Stimulated activated CD8-positive, alpha-beta memory T cell treated with anti-CD3 and anti-CD28 coated beads, Interleukin-7, amount 100 ng/mL, for 24 hours (primary cell): ENCODE measurements at regions not wholly inside any gene's neighbourhood (a gene's known extent, or its start where the extent isn't known, plus 50 kb on each side); places are given as distances from the start of the nearest gene placed in this dataset.

Source experiments
- DNase-seq: peaks from one replicate; pipeline ENCODE4 v3.0.0-alpha.2; 2020; ENCODE audit warnings: low read depth

DNA sequence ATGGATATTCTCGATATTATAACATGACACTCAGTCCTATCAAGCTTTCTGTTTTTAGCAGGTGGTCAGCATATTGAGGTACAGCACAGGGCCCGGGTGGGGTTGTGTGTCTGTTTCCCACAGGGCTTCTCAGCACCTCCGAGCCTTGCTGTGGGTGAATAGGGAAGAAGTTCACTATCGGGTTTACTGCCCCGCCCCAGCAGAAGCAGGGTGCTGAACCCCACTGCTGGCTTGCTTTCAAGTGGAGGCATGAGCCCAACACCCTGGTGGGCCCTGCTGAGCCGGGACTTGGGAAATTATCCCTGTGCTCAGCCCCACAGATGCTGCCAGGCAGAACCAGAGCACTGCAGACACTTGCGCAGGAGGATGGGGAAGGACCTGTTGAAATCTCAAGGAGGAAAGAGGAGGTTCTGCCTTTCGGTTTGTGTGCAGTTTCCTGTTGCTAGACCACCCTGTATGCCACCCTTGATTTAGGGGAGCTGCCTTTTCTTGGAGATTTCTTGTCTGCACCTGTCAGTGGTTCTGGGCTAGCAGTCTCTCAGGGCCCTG is 270.3 kb upstream of the SALL3 start:
- DNase-seq = no peak

DNA sequence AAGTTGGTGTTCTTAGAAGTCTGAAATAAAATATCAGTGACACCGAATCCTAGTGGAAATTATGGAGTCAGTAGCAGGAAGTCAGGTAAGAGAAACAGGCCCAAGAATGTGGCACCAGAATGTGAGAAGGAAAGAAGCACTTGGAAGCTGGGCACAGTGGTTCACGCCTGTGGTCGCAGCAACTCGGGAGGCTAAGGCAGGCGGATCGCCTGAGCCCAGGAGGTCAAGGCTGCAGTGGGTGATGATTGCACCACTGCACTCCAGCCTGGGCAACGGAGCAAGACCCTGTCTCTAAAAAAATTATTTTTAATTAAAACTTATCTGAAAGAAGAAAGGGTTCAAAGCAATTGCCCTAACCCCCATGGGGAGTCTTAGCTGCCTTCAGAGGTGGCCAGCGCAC is 268.3 kb upstream of the SALL3 start:
- DNase-seq = no peak

DNA sequence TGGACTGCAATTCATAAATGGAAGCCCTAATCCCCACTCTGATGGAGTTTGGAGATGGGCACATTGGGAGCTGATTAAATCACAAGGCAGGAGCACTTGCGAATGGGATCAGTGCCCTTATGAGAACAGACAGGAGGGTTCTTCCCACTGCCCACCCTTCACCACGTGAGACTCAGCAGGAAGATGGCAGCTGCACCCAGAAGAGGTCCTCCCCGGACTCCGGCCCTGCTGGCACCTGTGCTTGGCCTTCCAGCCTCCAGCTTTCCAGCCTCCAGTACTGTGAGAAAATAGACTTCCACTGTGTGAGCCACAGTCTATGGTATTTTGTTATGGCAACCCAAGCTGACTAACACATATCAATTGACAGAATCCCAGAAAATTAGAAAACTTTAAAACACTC is 267.6 kb upstream of the SALL3 start:
- no peak for DNase-seq

DNA sequence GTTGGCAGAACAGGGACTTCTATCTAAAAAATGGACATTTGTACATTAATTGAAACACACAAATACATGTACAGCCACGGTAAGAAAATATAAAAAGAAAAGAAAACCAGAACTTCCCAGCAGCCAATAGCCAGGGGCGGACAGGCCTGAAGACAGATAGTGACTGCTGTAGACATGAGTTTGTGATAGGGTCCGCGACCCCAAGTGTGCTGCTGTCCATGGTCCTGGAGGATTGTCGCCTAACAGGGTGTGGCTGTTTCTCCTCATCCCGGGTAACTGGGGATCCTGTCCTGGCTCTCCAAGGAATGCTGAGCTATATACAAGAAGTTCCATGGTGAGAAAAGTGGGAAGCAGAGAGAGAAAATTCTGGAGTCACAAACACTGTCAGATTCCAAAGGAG is 266.5 kb upstream of the SALL3 start:
- DNase-seq = no peak

DNA sequence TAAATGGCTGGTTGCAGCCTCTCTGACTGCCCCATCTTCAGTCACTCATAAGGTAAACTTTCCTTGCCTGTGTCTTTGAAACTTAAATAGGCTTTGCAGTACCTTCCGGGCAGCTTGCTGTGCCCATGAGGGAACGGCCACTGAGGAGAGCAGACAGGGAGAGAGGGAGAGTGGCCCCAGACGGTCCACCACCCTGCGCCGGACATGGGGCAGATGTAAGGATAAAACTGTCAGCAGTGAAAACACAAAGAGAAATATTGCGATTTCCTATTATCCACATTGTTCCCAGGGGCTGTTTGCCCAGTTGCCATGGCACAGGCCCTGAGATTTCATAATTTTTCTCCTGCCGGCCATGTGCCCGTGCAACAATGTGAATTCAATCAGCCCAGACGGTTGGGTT is 265.9 kb upstream of the SALL3 start:
- DNase-seq = no peak

DNA sequence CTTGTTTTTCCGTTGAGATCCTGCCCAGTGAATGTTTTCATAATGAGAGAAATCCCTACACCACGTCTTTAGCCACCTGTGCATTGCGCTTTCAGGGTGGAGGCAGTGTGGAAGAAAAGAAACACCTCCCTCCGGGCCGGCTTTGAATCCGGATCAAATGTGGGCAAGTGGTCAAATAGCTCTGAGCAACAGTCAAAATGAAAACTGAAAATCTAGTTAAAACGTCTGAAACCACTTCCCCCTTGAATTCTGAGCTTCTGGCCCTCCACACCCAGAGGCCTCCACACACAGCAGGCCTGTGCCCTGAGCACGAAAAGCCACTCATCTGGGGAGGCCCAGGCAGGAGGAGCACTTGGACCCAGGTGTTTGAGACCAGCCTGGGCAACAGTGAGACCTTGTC is 263.6 kb upstream of the SALL3 start:
- no peak for DNase-seq

DNA sequence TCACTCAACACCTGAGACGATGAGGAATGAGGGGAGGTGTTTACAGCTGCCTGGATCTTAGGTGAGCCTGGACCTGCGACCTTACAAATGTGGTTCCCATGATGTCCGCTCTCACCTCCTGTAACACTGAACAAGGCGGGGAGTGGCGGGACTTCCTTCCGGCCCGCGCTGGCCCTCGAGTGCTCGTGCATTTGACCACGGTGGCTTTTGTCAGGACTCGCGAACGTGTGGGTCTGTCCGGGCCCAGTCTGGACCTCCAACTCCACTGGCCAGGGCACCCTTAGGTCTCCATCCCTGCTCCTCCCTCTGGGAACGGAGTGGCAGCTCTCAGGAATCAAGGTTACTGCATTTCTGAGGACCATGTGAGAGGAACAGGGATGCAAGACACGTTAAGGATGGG is 263.0 kb upstream of the SALL3 start:
- DNase-seq = no peak

DNA sequence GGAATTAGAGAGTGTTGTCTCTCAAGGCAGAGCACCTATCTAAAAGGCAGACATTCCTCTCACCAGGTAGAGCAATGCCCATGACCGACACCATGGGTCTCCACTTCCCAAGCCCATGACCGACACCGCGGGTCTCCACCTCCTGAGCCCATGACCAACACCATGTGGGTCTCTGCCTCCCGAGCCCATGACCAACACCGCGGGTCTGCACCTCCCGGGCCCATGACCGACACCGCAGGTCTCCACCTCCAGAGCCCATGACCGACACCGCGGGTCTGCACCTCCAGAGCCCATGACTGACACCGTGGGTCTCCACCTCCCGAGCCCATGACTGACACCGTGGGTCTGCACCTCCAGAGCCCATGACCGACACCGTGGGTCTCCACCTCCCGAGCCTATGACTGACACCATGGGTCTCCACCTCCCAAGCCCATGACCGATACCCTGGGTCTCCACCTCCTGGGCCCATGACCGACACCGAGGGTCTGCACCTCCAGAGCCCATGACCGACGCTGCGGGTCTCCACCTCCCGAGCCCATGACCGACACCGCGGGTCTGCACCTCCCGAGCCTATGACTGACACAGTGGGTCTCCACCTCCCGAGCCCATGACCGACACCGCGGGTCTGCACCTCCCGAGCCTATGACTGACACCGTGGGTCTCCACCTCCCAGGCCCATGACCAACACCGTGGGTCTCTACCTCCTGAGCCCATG is 262.4 kb upstream of the SALL3 start:
- no peak for DNase-seq

DNA sequence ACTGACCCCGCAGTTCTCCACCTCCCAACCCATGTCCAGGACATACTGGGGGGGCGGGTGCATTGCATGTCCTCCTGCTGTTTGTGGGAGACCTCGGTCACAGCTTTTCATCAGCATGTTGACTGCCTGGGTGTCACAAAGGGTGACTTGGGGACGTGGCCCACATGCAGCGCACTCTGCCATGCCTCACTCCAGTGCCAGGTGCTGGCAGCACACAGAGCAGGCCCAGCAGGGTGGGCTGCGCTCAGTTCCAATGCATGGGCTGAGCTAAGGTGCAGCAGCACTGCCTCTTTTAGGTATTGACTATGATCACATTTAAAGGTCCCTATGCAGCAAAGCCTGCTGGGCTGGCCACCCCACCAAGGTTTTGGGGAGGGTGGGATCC is 261.9 kb upstream of the SALL3 start:
- DNase-seq = no peak

DNA sequence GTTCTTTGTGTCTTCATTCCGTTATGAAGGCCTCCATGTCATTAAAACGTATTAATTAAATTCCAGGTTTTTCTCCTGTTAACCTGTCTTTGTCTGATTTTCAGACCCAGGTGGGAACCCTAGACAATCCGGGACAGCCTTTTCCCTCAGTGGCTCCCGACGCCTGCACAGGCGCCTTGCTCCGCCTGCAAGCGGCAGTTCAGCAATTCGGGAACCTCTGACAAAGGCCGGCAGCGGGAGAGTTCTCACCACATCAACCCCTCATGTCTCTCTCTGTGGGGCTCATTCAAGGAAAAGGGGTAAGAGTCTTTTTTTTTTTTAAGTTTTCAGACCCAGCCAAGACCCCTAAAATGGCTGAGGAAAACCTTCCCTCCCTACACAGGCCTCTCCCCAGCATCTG is 259.8 kb upstream of the SALL3 start:
- DNase-seq = no peak

DNA sequence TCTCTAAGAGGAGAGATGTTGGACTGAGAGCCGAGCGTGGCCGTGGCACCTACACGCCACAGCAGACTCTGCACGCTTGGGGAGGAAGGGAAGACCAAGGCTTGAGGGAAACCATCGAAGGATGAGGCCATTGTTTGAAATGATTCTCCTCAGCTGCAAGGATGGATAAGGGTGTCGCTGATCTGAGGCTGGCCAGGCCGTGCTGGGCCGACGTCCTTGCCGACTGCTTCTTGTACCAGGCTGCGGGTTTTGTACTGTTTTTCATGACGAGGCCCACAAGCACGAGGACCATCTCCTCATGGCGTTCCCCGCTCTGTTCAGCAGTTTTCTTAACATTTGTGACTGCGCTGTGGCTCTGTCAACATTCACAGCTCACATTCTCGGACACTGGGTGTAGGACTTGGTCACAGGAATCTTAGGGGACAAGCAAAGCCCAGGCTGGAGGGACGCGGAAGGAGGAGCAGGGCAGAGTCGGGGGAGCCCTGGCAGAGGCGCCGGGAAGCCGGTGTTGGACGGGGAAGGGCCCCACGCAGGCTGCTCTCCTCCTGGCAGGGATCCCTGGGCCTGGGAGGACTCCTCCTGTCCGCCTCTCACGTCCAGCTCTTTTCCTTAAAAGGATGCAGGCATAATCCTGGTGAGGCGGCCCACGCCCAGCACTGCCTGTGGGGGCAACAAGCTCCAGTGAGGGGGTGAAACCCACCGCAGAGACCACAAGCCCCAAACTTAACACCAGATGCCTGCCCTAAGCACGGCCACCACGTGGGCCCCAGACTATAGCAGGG is 259.0 kb upstream of the SALL3 start:
- no peak for DNase-seq

DNA sequence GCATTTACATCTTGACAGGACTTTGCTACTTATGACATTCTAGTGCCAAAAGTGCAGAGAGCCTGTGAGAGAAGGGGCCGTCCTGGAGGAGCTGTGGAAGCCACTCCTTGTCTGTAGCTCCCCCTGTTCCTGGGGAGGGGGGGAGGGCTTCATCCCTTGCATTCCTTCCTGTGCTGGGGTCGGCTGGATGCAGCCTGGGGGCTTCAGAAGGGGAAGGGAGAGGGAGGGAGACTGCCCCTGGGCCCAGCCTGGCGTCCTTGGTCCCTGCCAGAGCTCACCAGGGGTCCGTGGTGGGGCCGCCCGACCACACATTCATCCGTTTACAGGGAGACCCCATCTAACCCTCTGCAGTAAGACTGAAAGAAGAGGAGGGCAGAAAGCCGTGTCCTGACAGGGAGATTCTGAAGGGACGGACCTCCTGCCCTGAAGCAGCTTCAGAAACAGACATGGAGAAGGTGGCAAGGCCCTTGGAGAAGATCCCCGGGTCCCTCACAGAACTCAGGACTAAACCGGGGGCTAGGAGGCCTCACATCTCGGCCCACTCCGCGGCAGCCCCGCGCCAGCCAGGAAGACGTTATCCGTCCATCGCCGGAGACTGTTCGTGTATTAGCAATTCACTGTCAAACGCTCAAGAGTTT is 258.3 kb upstream of the SALL3 start:
- no peak for DNase-seq

DNA sequence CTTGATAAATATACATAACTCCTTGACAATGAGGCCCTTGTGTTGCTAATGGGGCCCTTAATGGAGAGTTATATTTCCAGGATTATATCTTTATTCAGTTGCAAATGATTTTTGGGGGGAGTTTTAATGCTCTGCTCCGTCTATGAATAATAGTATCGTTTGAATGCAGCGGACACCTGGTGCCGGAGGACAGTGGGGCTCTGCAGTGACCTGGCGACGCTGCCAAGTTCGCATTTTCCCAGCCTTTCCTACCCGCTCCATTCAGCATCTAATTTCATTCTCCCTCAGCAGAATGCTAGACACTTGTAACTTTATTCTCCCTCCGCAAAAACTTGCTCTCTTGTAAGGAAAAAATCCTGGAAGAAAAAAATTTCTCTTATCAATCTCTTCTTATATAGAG is 257.6 kb upstream of the SALL3 start:
- no peak for DNase-seq

DNA sequence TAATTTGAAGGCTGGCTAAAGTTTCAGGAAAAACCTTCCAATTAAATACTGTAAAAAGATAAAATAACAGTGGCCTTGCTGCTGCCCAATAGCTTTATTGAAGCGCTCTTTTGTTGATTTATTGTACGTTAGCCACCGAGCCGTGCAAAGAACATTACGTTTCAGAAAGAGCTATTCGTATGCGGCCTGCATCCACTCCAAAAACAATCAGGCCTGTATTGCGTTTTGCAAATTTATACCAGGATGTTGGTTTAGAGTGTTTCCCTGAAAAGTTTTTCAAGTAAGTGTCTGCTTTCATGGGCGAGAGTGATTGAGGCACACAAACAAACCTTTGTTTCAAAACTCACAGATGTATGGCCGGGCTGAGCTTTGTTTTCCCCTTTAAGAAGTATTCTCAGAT is 257.2 kb upstream of the SALL3 start:
- DNase-seq = no peak

DNA sequence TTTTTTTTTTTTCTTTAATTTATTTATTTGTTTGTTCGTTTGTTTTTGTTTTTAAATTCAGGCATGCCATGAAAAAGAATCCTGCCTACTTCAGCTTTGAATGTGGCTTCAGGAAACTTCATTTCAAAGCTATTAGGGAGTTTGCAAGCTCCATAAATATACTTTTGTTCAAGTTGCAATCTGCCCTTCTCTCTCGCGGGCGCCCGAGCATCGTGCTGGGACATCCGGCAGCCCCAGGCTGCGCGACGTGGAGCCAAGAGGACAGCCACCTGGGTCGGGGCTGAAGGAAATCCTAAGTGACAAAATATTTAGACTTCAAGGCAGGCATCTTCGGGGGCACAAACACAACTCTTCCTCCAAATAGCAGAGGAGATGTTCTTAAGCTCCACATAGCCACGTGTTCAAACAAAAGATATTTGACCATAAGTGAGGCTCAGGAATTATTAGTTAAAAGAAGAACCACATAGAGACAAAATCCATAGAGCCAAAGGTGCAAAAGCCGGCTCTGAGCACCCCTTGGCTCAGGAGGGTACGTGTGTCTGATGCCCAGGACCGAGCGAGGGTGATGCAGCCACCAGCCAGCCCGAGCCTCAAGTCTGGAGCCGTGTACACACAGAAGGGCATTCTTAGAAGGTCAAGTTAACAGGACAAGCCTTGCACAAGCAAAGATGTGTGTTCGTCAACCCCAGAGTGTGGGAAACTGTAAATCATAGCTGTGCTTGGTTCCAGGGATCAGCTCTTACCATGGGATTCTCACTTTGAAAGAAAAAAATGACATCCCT is 256.5 kb upstream of the SALL3 start:
- DNase-seq = no peak

DNA sequence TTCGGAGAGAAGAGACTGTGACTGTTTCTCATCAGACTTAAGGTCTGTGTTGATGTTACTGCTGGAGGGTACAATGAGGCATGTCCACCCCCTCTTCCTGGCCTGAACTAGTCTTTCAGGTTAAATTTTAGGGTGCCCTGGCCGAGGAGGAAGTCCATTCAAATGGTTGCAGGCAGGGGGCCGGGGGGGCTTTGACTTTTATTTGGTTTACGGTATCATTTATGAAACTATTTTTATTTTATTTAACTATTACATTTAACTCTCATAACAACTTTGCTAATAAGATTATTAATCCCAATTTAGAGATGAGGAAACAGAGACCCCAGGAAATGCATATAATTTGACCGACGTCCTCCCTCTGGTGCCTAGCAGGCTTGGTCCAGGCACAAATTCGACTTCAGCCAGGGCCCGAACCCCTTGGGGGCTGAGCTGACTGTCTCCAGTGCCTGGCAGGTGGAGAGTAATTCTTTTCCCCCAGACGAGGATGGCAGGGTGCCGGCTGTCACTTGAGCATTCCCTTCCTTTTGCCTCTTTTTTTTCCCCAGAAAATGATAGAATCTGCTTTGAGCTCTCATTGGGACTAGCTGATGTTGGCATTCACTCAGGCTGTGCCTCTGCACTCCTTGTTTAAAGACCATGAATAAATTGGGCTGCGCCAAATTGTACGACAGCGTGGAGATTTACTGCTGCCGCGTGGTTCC is 255.3 kb upstream of the SALL3 start:
- DNase-seq = no peak

DNA sequence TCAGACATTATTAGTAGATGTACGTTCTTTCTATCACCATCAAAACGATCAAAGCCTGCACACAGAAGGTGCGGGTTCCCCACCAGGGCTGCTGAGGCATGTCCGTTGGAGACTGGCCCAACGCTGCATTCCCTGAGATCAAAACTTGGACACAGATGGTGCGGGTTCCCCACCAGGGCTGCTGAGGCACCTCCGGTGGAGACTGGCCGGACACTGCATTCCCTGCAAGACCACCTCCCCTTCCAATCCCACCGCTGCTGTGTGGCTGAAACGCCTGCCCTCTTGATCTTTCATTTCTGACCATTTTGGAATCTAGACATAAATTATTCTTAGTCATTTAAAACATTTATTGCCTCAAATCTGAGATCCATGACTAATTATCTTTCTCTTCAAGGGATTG is 254.2 kb upstream of the SALL3 start:
- no peak for DNase-seq

DNA sequence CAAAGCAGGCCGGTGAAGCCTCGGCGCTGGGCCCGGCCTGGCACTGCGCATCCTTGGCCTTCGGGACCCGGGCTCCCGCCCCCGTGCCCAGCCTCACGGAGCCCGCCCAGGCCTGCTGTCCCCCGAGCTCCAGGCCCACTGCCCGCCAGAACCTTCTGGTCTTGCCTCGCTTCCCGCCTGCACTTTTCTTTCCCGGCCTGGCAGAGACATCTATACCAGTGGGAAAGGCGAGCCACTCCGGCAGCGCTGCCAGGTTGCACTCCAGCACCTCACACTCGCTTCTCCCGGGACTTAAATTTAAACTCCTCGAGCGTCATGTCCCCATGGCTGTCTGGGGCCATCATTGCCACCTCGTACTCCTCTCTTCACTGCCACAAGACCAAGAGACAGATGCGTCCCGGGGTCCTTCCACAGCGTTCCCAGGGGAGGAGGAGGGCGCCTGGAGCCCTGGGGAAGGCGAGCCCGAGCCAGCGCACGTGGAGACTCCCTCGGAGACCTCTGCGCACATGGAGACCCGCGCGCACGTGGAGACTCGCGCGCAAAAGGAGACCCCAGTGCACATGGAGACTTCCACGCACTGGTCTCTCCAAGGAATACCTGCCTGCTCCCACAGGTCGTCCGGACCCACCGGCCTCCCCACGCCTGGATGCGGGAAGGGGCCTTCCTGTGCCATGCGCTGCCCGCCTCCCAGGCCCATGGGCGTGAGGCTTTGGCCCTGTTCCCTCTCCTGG is 253.1 kb upstream of the SALL3 start:
- DNase-seq = no peak

DNA sequence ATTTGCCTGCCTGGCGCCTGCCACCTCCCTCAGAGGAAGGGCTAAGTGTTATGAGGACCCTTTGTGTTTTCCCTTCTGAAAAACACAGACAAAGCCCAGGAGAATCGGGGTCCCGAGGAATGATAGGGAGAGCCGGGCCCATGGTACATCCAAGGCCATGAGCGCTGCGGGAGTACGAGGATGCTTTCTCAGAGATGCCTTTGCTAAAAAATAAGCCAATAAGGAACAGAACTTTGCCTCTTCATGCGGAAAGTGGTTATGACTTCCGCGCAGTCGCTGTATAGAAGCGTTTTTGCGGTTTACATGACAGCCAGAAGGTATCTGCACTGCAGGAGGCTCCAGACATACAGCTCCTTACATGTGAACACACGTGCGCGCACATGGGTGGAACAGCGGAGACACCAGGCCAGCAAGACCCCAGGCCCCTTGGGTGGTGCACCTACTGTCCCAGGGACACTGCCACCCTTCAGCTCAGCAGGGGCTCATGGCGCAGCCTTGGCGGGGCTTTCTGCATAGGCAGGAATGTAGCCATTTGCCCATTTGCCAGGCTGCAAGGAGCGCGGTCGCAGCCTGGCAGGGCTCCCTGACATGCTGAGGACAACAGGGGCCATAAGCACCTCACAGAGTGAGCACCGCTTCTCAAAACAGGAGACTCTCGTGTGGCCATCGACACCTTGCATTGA is 252.4 kb upstream of the SALL3 start:
- DNase-seq = no peak
